ENCODE measurements at regions not wholly inside any gene's neighbourhood (a gene's known extent, or its start where the extent isn't known, plus 50 kb on each side); places are given as distances from the start of the nearest gene placed in this dataset.
"Not testable (repeated sequence)": the region's sequence is repeated elsewhere in the genome, so short reads cannot be mapped to it uniquely, and the experiment has no call there.

GRCh38 chr1:98516306-98516705 lies 145.2 kb upstream of the SNX7 start:
- no peaks in the 10 kb centered on the region for H3K36me3 ChIP-seq (ENCODE audit: control insufficient read depth in 5 of 5, insufficient read depth in 5 of 5, low read length in 5 of 5)
- H3K27ac ChIP-seq (ENCODE audit: low read depth, low read length), result no peak overlapping the region
- peaks cover 0 to 2% (median 0%) of the 10 kb centered on the region in 5 donors for H3K9me3 ChIP-seq (ENCODE audit: control insufficient read depth in 5 of 5, low read length in 5 of 5)

GRCh38 chr1:98515744-98516143 lies 145.8 kb upstream of the SNX7 start:
- Histone ChIP-seq H3K27me3 (ENCODE audit: control insufficient read depth in 5 of 5, insufficient read depth in 4 of 5, low read length in 5 of 5) (no peaks in the 10 kb centered on the region), H3K27ac (ENCODE audit: low read depth, low read length) (no peak overlapping the region), H3K9me3 (ENCODE audit: control insufficient read depth in 5 of 5, low read length in 5 of 5) (peaks cover 0 to under 1% (median 0%) of the 10 kb centered on the region in 5 donors), H3K4me1 (ENCODE audit: control insufficient read depth in 5 of 5, insufficient read depth in 5 of 5, low read length in 5 of 5) (no peaks in the 10 kb centered on the region), H3K4me3 (ENCODE audit: low read depth in 1 of 5, low read length in 5 of 5) (no peak overlapping the region), H3K9ac (ENCODE audit: low read length in 5 of 5) (no peak overlapping the region), H3K36me3 (ENCODE audit: control insufficient read depth in 5 of 5, insufficient read depth in 5 of 5, low read length in 5 of 5) (no peaks in the 10 kb centered on the region)

More at GRCh38 chr1:98516306-98516705, 145.2 kb upstream of the SNX7 start:
- Histone ChIP-seq H3K27me3 (ENCODE audit: control insufficient read depth in 5 of 5, insufficient read depth in 4 of 5, low read length in 5 of 5) (no peaks in the 10 kb centered on the region), H3K9ac (ENCODE audit: low read length in 5 of 5) (no peak overlapping the region), H3K4me3 (ENCODE audit: low read depth in 1 of 5, low read length in 5 of 5) (no peak overlapping the region), H3K4me1 (ENCODE audit: control insufficient read depth in 5 of 5, insufficient read depth in 5 of 5, low read length in 5 of 5) (no peaks in the 10 kb centered on the region)

DNA sequence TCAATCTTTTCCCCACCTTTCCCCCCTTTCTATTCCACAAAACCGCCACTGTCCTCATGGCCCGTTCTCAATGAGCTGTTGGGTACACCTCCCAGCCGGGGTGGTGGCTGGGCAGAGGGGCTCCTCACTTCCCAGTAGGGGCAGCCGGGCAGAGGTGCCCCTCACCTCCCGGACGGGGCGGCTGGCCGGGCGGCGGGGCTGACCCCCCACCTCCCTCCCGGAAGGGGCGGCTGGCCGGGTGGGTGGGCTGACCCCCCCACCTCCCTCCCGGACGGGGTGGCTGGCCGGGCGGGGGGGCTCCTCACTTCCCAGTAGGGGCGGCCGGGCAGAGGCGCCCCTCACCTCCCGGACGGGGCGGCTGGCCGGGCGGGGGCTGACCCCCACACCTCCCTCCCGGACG lies 149.3 kb upstream of the SNX7 start:
- H3K27me3 ChIP-seq (ENCODE audit: control insufficient read depth in 5 of 5, insufficient read depth in 4 of 5, low read length in 5 of 5); H3K9me3 ChIP-seq (ENCODE audit: control insufficient read depth in 5 of 5, low read length in 5 of 5); H3K4me3 ChIP-seq (ENCODE audit: low read depth in 1 of 5, low read length in 5 of 5); H3K27ac ChIP-seq (ENCODE audit: low read depth, low read length); H3K4me1 ChIP-seq (ENCODE audit: control insufficient read depth in 5 of 5, insufficient read depth in 5 of 5, low read length in 5 of 5); H3K36me3 ChIP-seq (ENCODE audit: control insufficient read depth in 5 of 5, insufficient read depth in 5 of 5, low read length in 5 of 5); H3K9ac ChIP-seq (ENCODE audit: low read length in 5 of 5): not testable (repeated sequence)

GRCh38 chr1:98503771-98504170 lies 157.8 kb upstream of the SNX7 start:
- H3K4me1 ChIP-seq (ENCODE audit: control insufficient read depth in 5 of 5, insufficient read depth in 5 of 5, low read length in 5 of 5), result no peaks in the 10 kb centered on the region
- no peak overlapping the region for H3K4me3 ChIP-seq (ENCODE audit: low read depth in 1 of 5, low read length in 5 of 5)
- H3K27ac ChIP-seq (ENCODE audit: low read depth, low read length), result no peak overlapping the region
- H3K27me3 ChIP-seq (ENCODE audit: control insufficient read depth in 5 of 5, insufficient read depth in 4 of 5, low read length in 5 of 5), result no peaks in the 10 kb centered on the region
- no peaks in the 10 kb centered on the region for H3K36me3 ChIP-seq (ENCODE audit: control insufficient read depth in 5 of 5, insufficient read depth in 5 of 5, low read length in 5 of 5)
- H3K9ac ChIP-seq (ENCODE audit: low read length in 5 of 5), result no peak overlapping the region
- H3K9me3 ChIP-seq (ENCODE audit: control insufficient read depth in 5 of 5, low read length in 5 of 5), result peaks cover 0 to 15% (median 6%) of the 10 kb centered on the region in 5 donors

GRCh38 chr1:98502937-98503336 lies 158.6 kb upstream of the SNX7 start:
- no peak overlapping the region for H3K27ac ChIP-seq (ENCODE audit: low read depth, low read length)
- no peaks in the 10 kb centered on the region for H3K36me3 ChIP-seq (ENCODE audit: control insufficient read depth in 5 of 5, insufficient read depth in 5 of 5, low read length in 5 of 5)
- no peaks in the 10 kb centered on the region for H3K27me3 ChIP-seq (ENCODE audit: control insufficient read depth in 5 of 5, insufficient read depth in 4 of 5, low read length in 5 of 5)
- H3K9ac ChIP-seq (ENCODE audit: low read length in 5 of 5), result no peak overlapping the region
- no peaks in the 10 kb centered on the region for H3K4me1 ChIP-seq (ENCODE audit: control insufficient read depth in 5 of 5, insufficient read depth in 5 of 5, low read length in 5 of 5)
- H3K4me3 ChIP-seq (ENCODE audit: low read depth in 1 of 5, low read length in 5 of 5), result no peak overlapping the region
- peaks cover 0 to 15% (median 6%) of the 10 kb centered on the region in 5 donors for H3K9me3 ChIP-seq (ENCODE audit: control insufficient read depth in 5 of 5, low read length in 5 of 5)

DNA sequence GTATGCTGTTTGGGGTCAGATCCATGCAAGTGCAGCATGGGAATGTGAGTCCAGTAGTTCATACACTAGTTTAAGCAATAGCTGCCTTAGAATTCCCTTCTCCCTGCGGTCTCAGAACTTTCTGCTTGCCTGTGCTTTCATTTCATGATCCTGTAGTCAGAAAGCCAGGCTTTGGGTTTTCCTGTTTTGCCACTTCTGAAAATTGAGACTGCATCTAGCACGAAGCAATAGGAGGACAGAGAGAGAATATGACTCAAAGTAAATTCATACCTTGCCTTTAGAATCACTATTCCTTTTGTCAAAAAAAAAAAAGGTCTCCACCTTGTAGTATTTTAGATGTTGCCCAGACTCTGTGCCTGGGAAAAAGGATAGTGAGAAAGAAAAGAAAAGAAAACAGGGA lies 161.2 kb upstream of the SNX7 start:
- Histone ChIP-seq H3K27me3 (ENCODE audit: control insufficient read depth in 5 of 5, insufficient read depth in 4 of 5, low read length in 5 of 5) (no peaks in the 10 kb centered on the region), H3K36me3 (ENCODE audit: control insufficient read depth in 5 of 5, insufficient read depth in 5 of 5, low read length in 5 of 5) (no peaks in the 10 kb centered on the region), H3K9me3 (ENCODE audit: control insufficient read depth in 5 of 5, low read length in 5 of 5) (no peaks in the 10 kb centered on the region), H3K27ac (ENCODE audit: low read depth, low read length) (no peak overlapping the region), H3K4me3 (ENCODE audit: low read depth in 1 of 5, low read length in 5 of 5) (no peak overlapping the region), H3K9ac (ENCODE audit: low read length in 5 of 5) (no peak overlapping the region), H3K4me1 (ENCODE audit: control insufficient read depth in 5 of 5, insufficient read depth in 5 of 5, low read length in 5 of 5) (no peaks in the 10 kb centered on the region)

- no peaks in the 10 kb centered on the region for H3K27me3 ChIP-seq (ENCODE audit: control insufficient read depth in 5 of 5, insufficient read depth in 4 of 5, low read length in 5 of 5)
Measured at GRCh38 chr1:98498651-98499050, 162.9 kb upstream of the SNX7 start.

GRCh38 chr1:98497497-98497896 lies 164.0 kb upstream of the SNX7 start:
- H3K27ac ChIP-seq (ENCODE audit: low read depth, low read length), result no peak overlapping the region
- no peak overlapping the region for H3K4me3 ChIP-seq (ENCODE audit: low read depth in 1 of 5, low read length in 5 of 5)
- no peaks in the 10 kb centered on the region for H3K36me3 ChIP-seq (ENCODE audit: control insufficient read depth in 5 of 5, insufficient read depth in 5 of 5, low read length in 5 of 5)
- H3K4me1 ChIP-seq (ENCODE audit: control insufficient read depth in 5 of 5, insufficient read depth in 5 of 5, low read length in 5 of 5), result no peaks in the 10 kb centered on the region
- H3K9me3 ChIP-seq (ENCODE audit: control insufficient read depth in 5 of 5, low read length in 5 of 5), result no peaks in the 10 kb centered on the region
- H3K27me3 ChIP-seq (ENCODE audit: control insufficient read depth in 5 of 5, insufficient read depth in 4 of 5, low read length in 5 of 5), result no peaks in the 10 kb centered on the region
- no peak overlapping the region for H3K9ac ChIP-seq (ENCODE audit: low read length in 5 of 5)

More at GRCh38 chr1:98498651-98499050, 162.9 kb upstream of the SNX7 start:
- Histone ChIP-seq H3K9me3 (ENCODE audit: control insufficient read depth in 5 of 5, low read length in 5 of 5) (no peaks in the 10 kb centered on the region), H3K4me1 (ENCODE audit: control insufficient read depth in 5 of 5, insufficient read depth in 5 of 5, low read length in 5 of 5) (no peaks in the 10 kb centered on the region), H3K9ac (ENCODE audit: low read length in 5 of 5) (no peak overlapping the region), H3K36me3 (ENCODE audit: control insufficient read depth in 5 of 5, insufficient read depth in 5 of 5, low read length in 5 of 5) (no peaks in the 10 kb centered on the region), H3K27ac (ENCODE audit: low read depth, low read length) (no peak overlapping the region), H3K4me3 (ENCODE audit: low read depth in 1 of 5, low read length in 5 of 5) (no peak overlapping the region)

DNA sequence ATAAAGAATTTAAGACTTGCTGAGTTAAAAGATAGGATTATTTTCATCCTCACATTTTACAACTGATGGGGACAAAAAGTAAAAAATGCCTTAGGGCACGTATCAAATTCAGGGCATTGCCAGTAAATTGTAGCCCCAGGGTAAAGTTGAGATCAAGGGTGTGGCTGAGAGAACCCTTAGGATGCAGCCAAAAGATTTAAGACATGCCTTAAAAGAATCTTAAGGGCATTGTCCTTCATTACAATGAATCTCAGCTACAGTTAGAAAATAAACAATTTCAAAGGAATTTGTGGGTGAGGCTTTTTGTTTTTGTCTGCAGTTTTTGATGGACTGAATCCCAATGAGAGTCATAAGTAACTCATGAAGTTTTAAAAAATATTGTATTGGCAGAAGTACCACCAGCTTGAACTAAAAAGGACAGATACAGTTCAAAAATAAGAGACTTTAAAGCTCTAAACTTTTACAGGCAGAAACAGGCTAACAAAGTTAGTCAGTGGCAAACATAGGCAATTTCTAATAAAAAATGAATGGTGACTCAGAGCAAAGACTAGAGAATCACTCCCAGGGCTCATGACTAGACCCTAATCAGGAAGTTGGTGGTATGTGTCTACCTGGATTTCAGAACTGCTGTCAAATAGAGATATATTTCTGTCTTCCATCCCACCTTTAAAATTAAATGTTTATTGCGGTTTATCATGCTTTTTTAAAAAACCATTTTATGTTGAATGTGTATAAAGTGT lies 165.1 kb upstream of the SNX7 start:
- H3K9me3 ChIP-seq (ENCODE audit: control insufficient read depth in 5 of 5, low read length in 5 of 5), result no peaks in the 10 kb centered on the region
- H3K27ac ChIP-seq (ENCODE audit: low read depth, low read length), result no peak overlapping the region
- no peaks in the 10 kb centered on the region for H3K36me3 ChIP-seq (ENCODE audit: control insufficient read depth in 5 of 5, insufficient read depth in 5 of 5, low read length in 5 of 5)
- H3K4me1 ChIP-seq (ENCODE audit: control insufficient read depth in 5 of 5, insufficient read depth in 5 of 5, low read length in 5 of 5), result no peaks in the 10 kb centered on the region
- no peak overlapping the region for H3K4me3 ChIP-seq (ENCODE audit: low read depth in 1 of 5, low read length in 5 of 5)
- H3K9ac ChIP-seq (ENCODE audit: low read length in 5 of 5), result no peak overlapping the region
- H3K27me3 ChIP-seq (ENCODE audit: control insufficient read depth in 5 of 5, insufficient read depth in 4 of 5, low read length in 5 of 5), result no peaks in the 10 kb centered on the region

- H3K9me3 ChIP-seq (ENCODE audit: control insufficient read depth in 5 of 5, low read length in 5 of 5), result no peaks in the 10 kb centered on the region
- no peaks in the 10 kb centered on the region for H3K36me3 ChIP-seq (ENCODE audit: control insufficient read depth in 5 of 5, insufficient read depth in 5 of 5, low read length in 5 of 5)
- H3K4me1 ChIP-seq (ENCODE audit: control insufficient read depth in 5 of 5, insufficient read depth in 5 of 5, low read length in 5 of 5), result no peaks in the 10 kb centered on the region
- no peak overlapping the region for H3K27ac ChIP-seq (ENCODE audit: low read depth, low read length)
- no peak overlapping the region for H3K9ac ChIP-seq (ENCODE audit: low read length in 5 of 5)
- no peaks in the 10 kb centered on the region for H3K27me3 ChIP-seq (ENCODE audit: control insufficient read depth in 5 of 5, insufficient read depth in 4 of 5, low read length in 5 of 5)
- no peak overlapping the region for H3K4me3 ChIP-seq (ENCODE audit: low read depth in 1 of 5, low read length in 5 of 5)
Measured at GRCh38 chr1:98493469-98493868, 168.1 kb upstream of the SNX7 start.
